Esophagus muscularis mucosa (tissue), 3 donors: ENCODE measurements at regions not wholly inside any gene's neighbourhood (a gene's known extent, or its start where the extent isn't known, plus 50 kb on each side); places are given as distances from the start of the nearest gene placed in this dataset.

Experiments used
- POLR2A ChIP-seq: fragments of 450-650 bp; IDR thresholded peaks from one replicate; pipeline ENCODE4 v1.6.1; 2017; ENCODE audit warnings: antibody characterized with exemption, moderate library complexity, mild to moderate bottlenecking, low read depth
- TF ChIP-seq, protein P1 (sequence below), 3 experiments: fragments of 200-600 bp in 2 of 3; fragments of 450-650 bp in 1 of 3; sonication (generic) in 2 of 3; IDR thresholded peaks; one replicate each; pipeline ENCODE4 v1.5.1; 2017 to 2019; ENCODE audit warnings: antibody characterized with exemption in 3 of 3, mild to moderate bottlenecking in 2 of 3, moderate library complexity in 1 of 3

DNA sequence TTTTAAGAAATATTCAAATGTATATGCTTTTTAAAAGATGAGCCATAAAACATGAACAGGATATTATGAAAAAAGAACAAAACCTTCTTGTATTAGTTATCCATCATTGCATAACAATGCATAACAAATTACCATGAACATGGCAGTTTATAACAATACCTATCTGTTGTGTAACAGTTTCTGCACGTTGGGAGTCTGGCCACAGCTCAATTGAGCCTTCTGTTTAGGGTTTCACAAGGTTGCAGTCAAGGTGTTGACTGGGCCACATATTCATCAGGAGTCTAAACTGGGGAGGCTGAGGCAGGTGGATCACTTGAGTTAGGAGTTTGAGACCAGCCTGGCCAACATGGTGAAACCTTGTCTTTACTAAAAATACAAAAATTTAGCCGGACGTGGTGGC lies 149.4 kb upstream of the SMLR1 start:
- TF ChIP-seq, protein P1, sequence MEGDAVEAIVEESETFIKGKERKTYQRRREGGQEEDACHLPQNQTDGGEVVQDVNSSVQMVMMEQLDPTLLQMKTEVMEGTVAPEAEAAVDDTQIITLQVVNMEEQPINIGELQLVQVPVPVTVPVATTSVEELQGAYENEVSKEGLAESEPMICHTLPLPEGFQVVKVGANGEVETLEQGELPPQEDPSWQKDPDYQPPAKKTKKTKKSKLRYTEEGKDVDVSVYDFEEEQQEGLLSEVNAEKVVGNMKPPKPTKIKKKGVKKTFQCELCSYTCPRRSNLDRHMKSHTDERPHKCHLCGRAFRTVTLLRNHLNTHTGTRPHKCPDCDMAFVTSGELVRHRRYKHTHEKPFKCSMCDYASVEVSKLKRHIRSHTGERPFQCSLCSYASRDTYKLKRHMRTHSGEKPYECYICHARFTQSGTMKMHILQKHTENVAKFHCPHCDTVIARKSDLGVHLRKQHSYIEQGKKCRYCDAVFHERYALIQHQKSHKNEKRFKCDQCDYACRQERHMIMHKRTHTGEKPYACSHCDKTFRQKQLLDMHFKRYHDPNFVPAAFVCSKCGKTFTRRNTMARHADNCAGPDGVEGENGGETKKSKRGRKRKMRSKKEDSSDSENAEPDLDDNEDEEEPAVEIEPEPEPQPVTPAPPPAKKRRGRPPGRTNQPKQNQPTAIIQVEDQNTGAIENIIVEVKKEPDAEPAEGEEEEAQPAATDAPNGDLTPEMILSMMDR (IDR thresholded peaks at IDR 0.05) = no peak
- no peak for TF ChIP-seq POLR2A
